Stomach (tissue), 4 donors: ENCODE measurements at regions not wholly inside any gene's neighbourhood (a gene's known extent, or its start where the extent isn't known, plus 50 kb on each side); places are given as distances from the start of the nearest gene placed in this dataset.

ENCODE experiments used
- CTCF ChIP-seq, 7 experiments: fragments of 450-650 bp in 4 of 7; fragments of 200-600 bp in 3 of 7; sonication (generic) in 3 of 7; IDR thresholded peaks; one replicate each; pipeline ENCODE4 v1.5.1; 2016 to 2019; ENCODE audit warnings: antibody characterized with exemption in 7 of 7, control low read depth in 2 of 7, mild to moderate bottlenecking in 1 of 7
- POLR2A ChIP-seq, 4 donors: fragments of 450-650 bp; IDR thresholded peaks; one replicate each; pipeline ENCODE4 v1.6.1; 2016; ENCODE audit warnings: antibody characterized with exemption in 4 of 4, control low read depth in 2 of 4, mild to moderate bottlenecking in 1 of 4, moderate library complexity in 1 of 4
- POLR2AphosphoS5 ChIP-seq, 3 donors: sonication (generic); formaldehyde crosslinking; IDR thresholded peaks; one replicate each; pipeline ENCODE4 v1.6.1; 2016; ENCODE audit warnings: antibody characterized with exemption in 3 of 3

- TF ChIP-seq POLR2AphosphoS5 (IDR thresholded peaks at IDR 0.05) (no peak), CTCF (IDR thresholded peaks at IDR 0.05) (no peak), POLR2A (IDR thresholded peaks at IDR 0.05) (no peak)
Observed at GRCh38 chr2:129469389-129469788, 510.1 kb upstream of the RAB6C start.
